DMS114 treated with DMSO at 0.1 percent for 48 hours (cell line): ENCODE measurements at regions not wholly inside any gene's neighbourhood (a gene's known extent, or its start where the extent isn't known, plus 50 kb on each side); places are given as distances from the start of the nearest gene placed in this dataset.

Experiments
- DNase-seq: peaks from one replicate; lab custom pipeline; 2025; ENCODE audit not compliant: unreplicated experiment; lab: John Stamatoyannopoulos, UW

DNA sequence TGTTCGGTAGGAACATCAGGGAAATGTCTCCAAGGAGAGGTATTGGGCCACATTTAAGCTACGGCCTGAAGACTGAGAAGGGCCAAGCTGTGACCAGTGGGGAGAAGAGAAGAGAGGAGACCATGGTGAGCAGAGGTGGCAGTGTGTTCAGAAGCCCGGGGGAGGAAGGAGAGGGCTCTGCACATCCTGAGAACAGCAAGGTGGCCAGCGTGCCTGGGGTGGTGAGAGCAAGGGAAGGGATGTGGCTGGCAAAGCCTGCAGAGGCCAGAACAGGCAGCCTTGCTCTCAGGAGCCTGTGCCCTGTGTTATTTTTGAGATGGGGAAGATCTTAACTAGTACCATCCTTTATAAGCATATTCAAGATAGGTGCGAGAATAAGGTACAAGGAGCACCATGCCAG lies 933.5 kb upstream of the EEF2KMT start:
- no peak for DNase-seq

DNA sequence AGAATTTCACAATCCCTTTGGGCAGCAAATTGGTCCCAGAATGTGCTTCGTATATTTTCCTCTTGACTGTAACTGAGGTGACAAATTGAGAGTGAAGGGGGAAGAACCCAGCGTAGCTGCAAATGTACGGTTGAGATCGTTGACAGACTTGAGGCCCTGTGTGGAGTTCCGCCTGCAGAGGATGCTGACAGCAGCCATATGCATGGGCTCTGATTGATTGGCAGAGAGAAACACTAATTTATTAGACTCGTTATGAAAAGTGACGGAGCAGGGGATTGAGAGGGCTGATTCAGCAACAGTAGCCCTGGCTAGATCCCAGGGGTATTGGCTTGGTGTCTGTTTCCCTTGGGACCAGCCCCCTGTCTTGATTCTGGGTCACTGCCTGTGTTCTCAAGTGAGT lies 930.1 kb upstream of the EEF2KMT start:
- DNase-seq, result no peak

DNA sequence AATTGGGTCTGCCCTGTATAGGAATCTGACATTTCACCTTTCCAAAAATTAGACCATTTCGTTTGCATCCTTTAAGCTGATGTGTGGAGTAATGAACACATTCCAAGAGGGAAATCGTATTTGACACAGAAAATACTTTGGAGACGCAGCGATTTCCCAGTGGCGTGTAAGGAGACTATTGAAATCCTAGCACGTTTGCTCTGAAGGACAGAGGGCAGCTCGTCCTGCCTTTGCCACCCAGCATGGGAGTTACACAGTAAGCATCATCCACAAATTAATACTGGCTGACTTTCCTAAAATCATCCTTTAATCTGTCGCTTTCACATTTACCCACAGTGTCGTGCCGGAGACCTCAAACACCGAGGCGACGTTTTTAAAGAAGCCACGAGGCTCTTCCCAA lies 925.9 kb upstream of the EEF2KMT start:
- no peak for DNase-seq

- DNase-seq, result no peak
Measured at GRCh38 chr16:6021276-6021943, 923.8 kb upstream of the EEF2KMT start.

GRCh38 chr16:6020162-6020985 lies 922.8 kb upstream of the EEF2KMT start:
- DNase-seq, result no peak

GRCh38 chr16:6019490-6019991 lies 921.9 kb upstream of the EEF2KMT start:
- no peak for DNase-seq

- no peak for DNase-seq
Measured at GRCh38 chr16:6018848-6019489, 921.4 kb upstream of the EEF2KMT start.

DNA sequence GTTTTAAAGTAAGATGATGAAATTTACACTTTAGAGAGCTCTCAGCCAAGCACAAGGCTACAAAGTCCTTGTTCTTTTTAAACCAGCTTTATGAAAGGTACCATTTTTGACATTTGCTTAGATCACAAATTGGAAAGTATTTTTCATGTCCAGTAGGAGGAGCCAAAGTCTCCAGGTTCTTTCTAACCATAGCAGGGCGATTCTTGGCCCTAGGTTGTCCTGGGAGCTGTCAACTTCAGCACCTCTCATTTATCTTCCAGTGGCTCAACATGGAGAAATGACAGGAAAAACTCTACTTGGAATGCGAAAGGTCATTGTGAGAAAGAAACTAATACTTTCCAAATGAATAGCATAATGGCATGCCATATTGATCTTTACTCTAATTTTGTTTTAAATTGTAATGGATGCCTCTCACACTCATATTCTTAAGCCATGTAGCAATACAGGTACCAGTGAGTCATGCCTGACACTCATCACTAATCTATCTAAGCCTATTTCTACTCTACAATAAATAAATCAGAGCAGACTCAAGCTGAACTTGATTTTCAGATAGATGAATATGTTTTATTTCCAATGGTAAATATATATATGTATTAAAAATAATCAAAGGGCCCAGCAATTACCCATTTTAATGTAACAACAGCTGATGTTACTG lies 919.1 kb upstream of the EEF2KMT start:
- DNase-seq, result peak; percentile 25

GRCh38 chr16:6012716-6013115 lies 915.1 kb upstream of the EEF2KMT start:
- no peak for DNase-seq

- DNase-seq, result no peak
Measured at GRCh38 chr16:6009151-6009550, 911.6 kb upstream of the EEF2KMT start.

- no peak for DNase-seq
Measured at GRCh38 chr16:6008670-6009069, 911.1 kb upstream of the EEF2KMT start.

DNA sequence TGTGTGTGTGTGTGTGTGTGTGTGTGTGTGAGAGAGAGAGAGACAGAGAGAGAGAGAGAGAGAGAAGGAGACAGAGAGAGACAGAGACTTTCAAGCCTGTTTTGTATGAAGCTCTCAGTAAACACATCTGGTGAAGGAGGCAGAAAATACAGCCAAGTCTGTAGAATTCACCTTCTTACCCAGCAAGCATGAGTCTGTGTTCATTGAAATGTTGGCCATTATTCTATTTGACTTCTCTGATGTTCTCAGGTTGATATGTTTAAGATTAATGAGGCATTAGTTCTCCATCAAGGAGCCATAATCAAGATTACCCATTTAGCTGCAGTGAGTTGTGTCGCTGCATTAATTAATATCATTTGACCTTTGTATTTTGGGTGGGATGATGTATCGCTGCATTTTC lies 895.8 kb upstream of the EEF2KMT start:
- DNase-seq, result no peak

DNA sequence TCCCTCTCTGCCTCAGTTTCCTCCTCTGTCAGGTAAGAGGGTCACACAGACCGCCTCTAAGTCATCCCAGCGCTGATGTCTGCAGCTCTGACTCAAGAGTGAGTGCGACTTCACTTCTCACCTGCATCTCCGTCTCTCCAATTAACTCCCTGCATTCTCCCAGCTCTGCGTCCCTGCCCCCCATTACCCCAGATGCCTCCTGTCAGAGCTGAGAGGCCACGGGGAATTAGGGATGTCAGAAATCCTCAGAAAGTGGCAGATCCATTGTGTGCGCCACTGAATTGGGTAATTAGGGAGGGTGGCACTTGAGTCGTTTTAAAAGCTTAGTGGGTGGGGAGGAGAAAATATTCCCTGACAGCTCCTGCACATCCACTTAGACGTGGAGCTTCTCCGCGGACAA lies 885.4 kb upstream of the EEF2KMT start:
- DNase-seq, result no peak

DNA sequence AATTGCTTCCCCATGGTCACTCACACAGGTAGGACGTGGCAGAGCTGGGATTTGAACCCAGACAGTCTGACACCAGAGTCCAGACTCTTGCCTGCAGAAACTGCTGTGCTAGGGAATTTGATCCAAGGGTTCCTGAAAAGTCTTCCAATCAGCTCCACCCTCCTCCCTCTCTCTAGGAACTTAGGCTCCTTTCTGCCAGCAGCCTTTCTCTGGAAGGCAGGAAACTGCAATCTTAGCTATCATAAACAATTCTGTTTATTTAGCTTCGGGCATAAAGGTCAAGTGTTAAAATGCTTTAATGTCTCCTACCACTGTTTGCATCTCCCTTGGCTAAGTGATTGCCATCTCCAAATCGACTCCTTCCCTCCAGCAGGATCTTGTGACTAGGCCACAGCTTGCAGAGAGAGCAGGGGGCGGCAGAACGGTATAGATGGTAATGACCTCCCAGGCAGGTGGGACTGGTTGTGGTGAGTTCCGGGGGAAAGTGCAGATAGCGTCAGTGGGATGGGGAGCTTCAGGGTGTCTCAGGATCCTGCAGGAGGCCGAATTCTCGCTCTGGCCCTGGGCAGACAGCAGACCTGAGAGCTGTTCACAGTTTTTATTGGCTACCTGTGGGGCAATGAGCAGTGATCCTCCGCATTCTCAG lies 882.4 kb upstream of the EEF2KMT start:
- DNase-seq, result no peak

DNA sequence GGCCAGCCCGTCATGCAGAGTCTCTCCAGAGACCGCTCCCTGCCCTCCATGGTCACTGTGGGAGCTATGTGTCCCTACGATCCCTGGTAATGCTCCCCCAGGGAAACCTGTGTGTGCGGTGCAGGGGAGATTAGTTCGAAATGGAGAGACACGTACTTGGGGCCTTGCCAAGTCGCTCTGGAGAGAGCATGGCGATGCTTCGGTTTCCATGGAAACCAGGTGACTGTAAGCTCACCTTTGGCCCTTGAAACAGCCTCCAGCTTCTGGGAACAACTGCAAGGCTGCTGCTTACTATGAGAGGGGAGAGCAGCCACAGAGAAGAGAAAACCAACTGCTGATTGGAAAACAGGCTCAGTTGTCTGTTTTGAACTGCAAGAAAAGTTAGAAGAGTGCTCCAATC lies 879.7 kb upstream of the EEF2KMT start:
- no peak for DNase-seq

- DNase-seq, result no peak
Measured at GRCh38 chr16:5972747-5973146, 875.2 kb upstream of the EEF2KMT start.

DNA sequence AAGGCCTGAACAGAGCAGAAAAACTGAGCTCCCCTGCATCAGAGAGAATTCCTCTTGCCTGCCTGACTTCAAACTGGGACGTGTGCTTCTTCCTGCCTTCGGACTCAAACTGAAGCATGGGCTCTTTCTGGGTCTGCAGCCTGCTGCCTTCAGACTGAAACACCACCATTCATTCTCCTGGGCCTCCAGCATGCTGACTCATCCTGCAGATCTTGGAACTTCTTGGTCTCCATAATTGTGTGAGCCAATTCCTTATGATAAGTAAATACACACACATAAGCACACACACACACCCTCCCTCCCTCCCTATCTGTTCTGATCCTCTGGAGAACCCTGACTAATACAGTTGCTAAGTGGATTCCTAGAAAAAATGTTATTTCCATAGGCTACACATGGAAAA lies 874.3 kb upstream of the EEF2KMT start:
- DNase-seq, result no peak

- no peak for DNase-seq
Measured at GRCh38 chr16:5971106-5971505, 873.5 kb upstream of the EEF2KMT start.

DNA sequence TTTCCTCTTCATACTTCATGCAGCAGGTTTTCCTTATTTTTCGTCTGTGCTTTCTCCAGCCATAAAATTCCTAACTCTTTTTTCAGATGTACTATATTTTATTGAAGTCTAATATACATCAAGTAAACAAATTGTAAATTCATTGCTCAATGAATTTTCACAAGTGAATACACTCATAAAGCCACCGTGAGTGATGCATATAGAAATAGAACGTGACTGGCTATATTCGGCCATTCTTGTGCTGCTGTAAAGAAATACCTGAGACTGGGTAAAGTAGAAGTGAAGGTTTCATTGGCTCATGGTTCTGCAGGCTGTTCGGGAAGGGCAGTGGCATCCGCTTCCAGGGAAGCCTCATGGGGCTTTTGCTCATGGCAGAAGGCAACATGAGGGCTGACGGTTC lies 868.4 kb upstream of the EEF2KMT start:
- DNase-seq, result no peak

- no peak for DNase-seq
Measured at GRCh38 chr16:5965321-5965720, 867.7 kb upstream of the EEF2KMT start.

GRCh38 chr16:5951486-5951885 lies 853.9 kb upstream of the EEF2KMT start:
- DNase-seq, result no peak
